SU-DHL-6 (cell line): ENCODE measurements at regions not wholly inside any gene's neighbourhood (a gene's known extent, or its start where the extent isn't known, plus 50 kb on each side); places are given as distances from the start of the nearest gene placed in this dataset.

Experiments
- H2AFZ ChIP-seq: fragments of 200-600 bp; sonication (generic); 2 replicates; pipeline ENCODE4 v1.6.1; 2014; ENCODE audit warnings: low read depth, mild to moderate bottlenecking, moderate library complexity, mixed read lengths, antibody characterized with exemption, low read length; ENCODE audit not compliant: severe bottlenecking
- H3F3A ChIP-seq: fragments of 200-600 bp; shearing (Covaris generic); 2 replicates; pipeline ENCODE4 v1.6.0; 2016; ENCODE audit warnings: antibody characterized with exemption, mild to moderate bottlenecking; ENCODE audit not compliant: insufficient read depth
- H3K27ac ChIP-seq: fragments of 200-600 bp; sonication (generic); 2 replicates; pipeline ENCODE4 v1.5.1; 2016; ENCODE audit warnings: low read depth, mild to moderate bottlenecking, low read length, moderate library complexity, mixed read lengths
- H3K27me3 ChIP-seq: fragments of 200-600 bp; sonication (generic), shearing (Covaris generic); 2 replicates; pipeline ENCODE4 v1.6.0; 2014; ENCODE audit warnings: mild to moderate bottlenecking, low read length
- H3K36me3 ChIP-seq: fragments of 200-600 bp; sonication (generic); 2 replicates; pipeline ENCODE4 v1.6.1; 2014; ENCODE audit warnings: mild to moderate bottlenecking, low read length, mixed read lengths
- H3K4me2 ChIP-seq: fragments of 300-600, 200-600 bp; shearing (Covaris generic), sonication (generic); 2 replicates; pipeline ENCODE4 v1.6.0; 2014; ENCODE audit warnings: low read length, low read depth, mild to moderate bottlenecking; ENCODE audit not compliant: poor library complexity, severe bottlenecking
- H3K4me3 ChIP-seq: fragments of 200-600 bp; sonication (generic); 2 replicates; pipeline ENCODE4 v1.5.1; 2014; ENCODE audit warnings: antibody characterized with exemption, low read length, mild to moderate bottlenecking, mixed read lengths; ENCODE audit not compliant: insufficient read depth, poor library complexity, severe bottlenecking
- H3K79me2 ChIP-seq: fragments of 200-600 bp; sonication (generic); 2 replicates; pipeline ENCODE4 v1.6.1; 2014; ENCODE audit warnings: mild to moderate bottlenecking, low read length, moderate library complexity; ENCODE audit not compliant: insufficient read depth
- H3K9ac ChIP-seq: fragments of 200-600 bp; sonication (generic); 2 replicates; pipeline ENCODE4 v1.7.0; 2014; ENCODE audit warnings: mild to moderate bottlenecking, low read length
- H3K9me2 ChIP-seq: fragments of 200-600 bp; sonication (generic); replicated peaks from 2 replicates; pipeline ENCODE4 v1.6.1; 2014; ENCODE audit warnings: low read length; ENCODE audit not compliant: insufficient read depth
- H3K9me3 ChIP-seq: fragments of 200-600 bp; sonication (generic); 2 replicates; pipeline ENCODE4 v1.6.1; 2014; ENCODE audit warnings: low read length, mixed read lengths; ENCODE audit not compliant: insufficient read depth
- H4K20me1 ChIP-seq: fragments of 200-600 bp; sonication (generic); 2 replicates; pipeline ENCODE4 v1.6.1; 2014; ENCODE audit warnings: low read depth, mild to moderate bottlenecking, antibody characterized with exemption, low read length, moderate library complexity, mixed read lengths
- CTCF ChIP-seq: fragments of 200-600 bp; sonication (generic); IDR thresholded peaks from one replicate; pipeline ENCODE4 v1.5.1; 2017; ENCODE audit warnings: antibody characterized with exemption, mild to moderate bottlenecking, low read length, moderate library complexity; ENCODE audit not compliant: insufficient read depth, poor library complexity, severe bottlenecking
- EZH2phosphoT487 ChIP-seq: fragments of 200-600 bp; sonication (generic), shearing (Covaris generic); conservative IDR thresholded peaks from 2 replicates; pipeline ENCODE4 v1.6.1; 2018; ENCODE audit warnings: mild to moderate bottlenecking, antibody characterized with exemption, low read length, moderate library complexity, mixed read lengths

GRCh38 chr7:37504801-37505200 is 56.1 kb upstream of the ELMO1 start:
- no peak overlapping the region for H2AFZ ChIP-seq
- H3K4me3 ChIP-seq = no peak overlapping the region
- no peaks in the 10 kb centered on the region for H3K9me2 ChIP-seq
- H3K27me3 ChIP-seq = no peaks in the 10 kb centered on the region
- no peaks in the 10 kb centered on the region for H3K79me2 ChIP-seq
- no peaks in the 10 kb centered on the region for H3K9me3 ChIP-seq
- H3K36me3 ChIP-seq = no peaks in the 10 kb centered on the region
- H3K4me2 ChIP-seq = no peak overlapping the region
- H3K9ac ChIP-seq = no peak overlapping the region
- H3F3A ChIP-seq = no peaks in the 10 kb centered on the region
- no peaks in the 10 kb centered on the region for H4K20me1 ChIP-seq
- H3K27ac ChIP-seq = no peak overlapping the region
- TF ChIP-seq EZH2phosphoT487 (no peak), CTCF (no peak)

DNA sequence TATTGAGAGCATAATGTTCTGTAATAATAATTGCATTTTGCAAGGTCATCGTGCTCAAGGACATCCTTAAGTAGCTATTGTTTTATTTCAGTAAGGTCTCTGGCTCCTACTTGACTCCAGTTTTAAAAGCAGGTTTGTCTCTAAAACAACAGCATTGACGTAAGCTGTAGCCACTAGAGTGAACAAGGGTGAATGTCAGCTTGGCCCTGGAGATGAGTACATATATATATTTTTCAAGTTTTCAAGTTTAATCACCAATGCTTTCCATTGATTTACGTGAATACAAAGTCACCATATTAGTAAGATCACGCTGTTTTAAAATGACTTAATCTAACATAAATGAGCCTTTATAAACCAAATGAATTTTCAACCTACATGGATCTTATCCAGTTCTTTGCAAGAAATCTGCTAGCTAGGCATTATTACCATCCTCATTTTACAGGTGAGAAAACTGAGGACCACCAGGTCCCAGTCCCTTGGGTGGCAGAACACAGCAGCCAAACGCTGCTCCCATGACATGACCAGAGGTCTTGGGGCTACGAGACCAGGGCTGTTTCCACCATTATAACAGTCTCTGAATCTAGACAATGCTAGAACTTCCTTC is 57.2 kb upstream of the ELMO1 start:
- no peak for TF ChIP-seq CTCF
- no peak overlapping the region for H3K9ac ChIP-seq
- no peaks in the 10 kb centered on the region for H3K36me3 ChIP-seq
- H3K9me2 ChIP-seq = no peaks in the 10 kb centered on the region
- no peaks in the 10 kb centered on the region for H3K27me3 ChIP-seq
- no peak overlapping the region for H3K4me2 ChIP-seq
- no peak overlapping the region for H3K27ac ChIP-seq
- H3K9me3 ChIP-seq = no peaks in the 10 kb centered on the region
- H2AFZ ChIP-seq = no peak overlapping the region
- no peaks in the 10 kb centered on the region for H3F3A ChIP-seq
- H3K4me3 ChIP-seq = no peak overlapping the region
- H3K79me2 ChIP-seq = no peaks in the 10 kb centered on the region
- no peaks in the 10 kb centered on the region for H4K20me1 ChIP-seq

DNA sequence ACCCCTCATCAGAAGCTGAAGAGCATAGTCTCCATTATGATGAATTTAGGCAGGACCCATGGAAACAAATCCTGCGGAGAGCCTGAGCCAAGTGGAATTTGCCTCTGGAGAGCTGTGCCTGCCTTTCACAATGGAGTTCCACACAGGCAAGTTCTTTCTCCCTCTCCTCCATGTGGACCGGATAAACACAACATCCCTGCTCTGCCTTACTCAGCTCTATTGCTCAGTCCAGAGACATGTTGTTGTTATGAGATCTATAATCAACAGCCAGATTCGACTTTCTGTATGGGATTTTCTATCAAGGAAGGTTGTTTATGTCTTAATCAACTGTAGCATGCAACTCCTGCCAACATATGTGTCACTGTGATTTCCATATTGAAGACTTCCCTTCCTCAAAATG is 59.5 kb upstream of the ELMO1 start:
- Histone ChIP-seq H3K27me3 (no peaks in the 10 kb centered on the region), H2AFZ (no peak overlapping the region), H3K4me2 (no peak overlapping the region), H3F3A (no peaks in the 10 kb centered on the region), H3K9me2 (no peaks in the 10 kb centered on the region), H3K9ac (no peak overlapping the region), H3K27ac (no peak overlapping the region), H3K79me2 (no peaks in the 10 kb centered on the region), H3K36me3 (no peaks in the 10 kb centered on the region), H3K4me3 (no peak overlapping the region), H3K9me3 (no peaks in the 10 kb centered on the region), H4K20me1 (no peaks in the 10 kb centered on the region)
- TF ChIP-seq EZH2phosphoT487 (no peak), CTCF (no peak)
